SK-N-SH (cell line): ENCODE measurements at regions not wholly inside any gene's neighbourhood (a gene's known extent, or its start where the extent isn't known, plus 50 kb on each side); places are given as distances from the start of the nearest gene placed in this dataset.

Experiments
- JUND ChIP-seq: IDR thresholded peaks from 2 replicates; pipeline ENCODE4 v1.4.0; 2012
- MXI1 ChIP-seq: IDR thresholded peaks from 2 replicates; pipeline ENCODE4 v1.6.1; 2012; ENCODE audit warnings: mild to moderate bottlenecking, low read depth, low read length, improper control_type of control experiment
- TF ChIP-seq, protein P1 (sequence below): fragments of 200-600 bp; sonication (generic); IDR thresholded peaks from 2 replicates; pipeline ENCODE4 v1.6.1; 2017; ENCODE audit warnings: antibody characterized with exemption, mild to moderate bottlenecking, moderate library complexity
- TF ChIP-seq, protein P2 (sequence below): IDR thresholded peaks from 2 replicates; pipeline ENCODE4; 2012

DNA sequence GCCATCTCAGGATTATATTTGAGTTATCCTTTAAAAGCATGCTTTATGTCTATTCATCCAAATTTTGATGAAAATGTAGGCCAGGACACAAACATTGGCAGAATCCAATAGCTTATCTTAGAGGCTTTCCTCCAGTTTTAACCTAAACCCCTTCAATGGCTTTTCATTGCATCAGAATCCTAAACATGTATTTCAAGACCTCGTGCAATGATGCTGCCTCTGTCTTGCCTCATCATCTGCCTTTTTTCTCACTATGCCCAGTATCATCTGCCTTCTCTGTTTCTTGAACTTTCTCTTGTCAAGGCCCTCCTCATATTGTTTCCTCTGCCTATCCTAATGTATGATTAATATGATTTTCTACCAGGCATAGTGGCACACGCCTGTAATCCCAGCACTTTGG, 76.1 kb upstream of the MAP4 start:
- TF ChIP-seq, protein P1, sequence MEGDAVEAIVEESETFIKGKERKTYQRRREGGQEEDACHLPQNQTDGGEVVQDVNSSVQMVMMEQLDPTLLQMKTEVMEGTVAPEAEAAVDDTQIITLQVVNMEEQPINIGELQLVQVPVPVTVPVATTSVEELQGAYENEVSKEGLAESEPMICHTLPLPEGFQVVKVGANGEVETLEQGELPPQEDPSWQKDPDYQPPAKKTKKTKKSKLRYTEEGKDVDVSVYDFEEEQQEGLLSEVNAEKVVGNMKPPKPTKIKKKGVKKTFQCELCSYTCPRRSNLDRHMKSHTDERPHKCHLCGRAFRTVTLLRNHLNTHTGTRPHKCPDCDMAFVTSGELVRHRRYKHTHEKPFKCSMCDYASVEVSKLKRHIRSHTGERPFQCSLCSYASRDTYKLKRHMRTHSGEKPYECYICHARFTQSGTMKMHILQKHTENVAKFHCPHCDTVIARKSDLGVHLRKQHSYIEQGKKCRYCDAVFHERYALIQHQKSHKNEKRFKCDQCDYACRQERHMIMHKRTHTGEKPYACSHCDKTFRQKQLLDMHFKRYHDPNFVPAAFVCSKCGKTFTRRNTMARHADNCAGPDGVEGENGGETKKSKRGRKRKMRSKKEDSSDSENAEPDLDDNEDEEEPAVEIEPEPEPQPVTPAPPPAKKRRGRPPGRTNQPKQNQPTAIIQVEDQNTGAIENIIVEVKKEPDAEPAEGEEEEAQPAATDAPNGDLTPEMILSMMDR = no peak
- TF ChIP-seq MXI1 (no peak), JUND (no peak)
- TF ChIP-seq, protein P2, sequence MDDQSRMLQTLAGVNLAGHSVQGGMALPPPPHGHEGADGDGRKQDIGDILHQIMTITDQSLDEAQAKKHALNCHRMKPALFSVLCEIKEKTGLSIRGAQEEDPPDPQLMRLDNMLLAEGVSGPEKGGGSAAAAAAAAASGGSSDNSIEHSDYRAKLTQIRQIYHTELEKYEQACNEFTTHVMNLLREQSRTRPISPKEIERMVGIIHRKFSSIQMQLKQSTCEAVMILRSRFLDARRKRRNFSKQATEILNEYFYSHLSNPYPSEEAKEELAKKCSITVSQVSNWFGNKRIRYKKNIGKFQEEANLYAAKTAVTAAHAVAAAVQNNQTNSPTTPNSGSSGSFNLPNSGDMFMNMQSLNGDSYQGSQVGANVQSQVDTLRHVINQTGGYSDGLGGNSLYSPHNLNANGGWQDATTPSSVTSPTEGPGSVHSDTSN = no peak
